ENCODE measurements at regions not wholly inside any gene's neighbourhood (a gene's known extent, or its start where the extent isn't known, plus 50 kb on each side); places are given as distances from the start of the nearest gene placed in this dataset.

DNA sequence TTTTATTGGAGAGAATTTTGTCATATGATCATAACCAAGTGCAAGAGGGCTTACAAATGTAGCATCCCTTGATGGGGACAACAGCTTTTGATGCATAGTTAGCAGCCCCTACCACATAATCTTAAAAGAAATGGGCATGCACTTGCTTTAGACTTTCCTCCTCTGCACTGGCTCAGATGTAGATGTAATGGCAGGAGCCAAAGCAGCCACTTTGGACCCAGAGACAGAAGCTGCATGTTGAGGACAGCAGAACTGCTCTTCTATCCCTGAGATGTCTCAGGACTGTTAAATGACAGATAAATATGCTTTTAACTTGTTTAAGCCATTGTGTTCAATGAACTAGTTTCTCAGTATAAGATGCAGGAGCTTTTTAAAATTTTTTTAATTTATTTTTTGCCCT is 450.7 kb downstream of the TYW1 start:
- no peak for TF ChIP-seq EZH2 (IDR thresholded peaks at IDR 0.05; ENCODE audit: borderline replicate concordance, low read depth, low read length, poor library complexity, severe bottlenecking)
- TF ChIP-seq, protein P1, sequence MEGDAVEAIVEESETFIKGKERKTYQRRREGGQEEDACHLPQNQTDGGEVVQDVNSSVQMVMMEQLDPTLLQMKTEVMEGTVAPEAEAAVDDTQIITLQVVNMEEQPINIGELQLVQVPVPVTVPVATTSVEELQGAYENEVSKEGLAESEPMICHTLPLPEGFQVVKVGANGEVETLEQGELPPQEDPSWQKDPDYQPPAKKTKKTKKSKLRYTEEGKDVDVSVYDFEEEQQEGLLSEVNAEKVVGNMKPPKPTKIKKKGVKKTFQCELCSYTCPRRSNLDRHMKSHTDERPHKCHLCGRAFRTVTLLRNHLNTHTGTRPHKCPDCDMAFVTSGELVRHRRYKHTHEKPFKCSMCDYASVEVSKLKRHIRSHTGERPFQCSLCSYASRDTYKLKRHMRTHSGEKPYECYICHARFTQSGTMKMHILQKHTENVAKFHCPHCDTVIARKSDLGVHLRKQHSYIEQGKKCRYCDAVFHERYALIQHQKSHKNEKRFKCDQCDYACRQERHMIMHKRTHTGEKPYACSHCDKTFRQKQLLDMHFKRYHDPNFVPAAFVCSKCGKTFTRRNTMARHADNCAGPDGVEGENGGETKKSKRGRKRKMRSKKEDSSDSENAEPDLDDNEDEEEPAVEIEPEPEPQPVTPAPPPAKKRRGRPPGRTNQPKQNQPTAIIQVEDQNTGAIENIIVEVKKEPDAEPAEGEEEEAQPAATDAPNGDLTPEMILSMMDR (conservative IDR thresholded peaks at IDR 0.05; ENCODE audit: low read depth, low read length), result no peak

Measured in A673 (cell line).